Mucosa of descending colon (tissue), 3 donors: ENCODE measurements at regions not wholly inside any gene's neighbourhood (a gene's known extent, or its start where the extent isn't known, plus 50 kb on each side); places are given as distances from the start of the nearest gene placed in this dataset.

Source experiments
- ATAC-seq: fragments of 200-7000 bp; cut with Tn5 transposase; one replicate; pipeline ENCODE4 v1.9.1; 2020; ENCODE audit warnings: mild to moderate bottlenecking, moderate library complexity
- DNase-seq, 3 donors: peaks; one replicate each; pipeline ENCODE4 v3.0.0-alpha.2; 2020
- H3K36me3 ChIP-seq: fragments of 200-600 bp; one replicate; pipeline ENCODE4 v1.8.0; 2021; ENCODE audit warnings: low read depth, mild to moderate bottlenecking
- H3K4me1 ChIP-seq: fragments of 200-600 bp; one replicate; pipeline ENCODE4 v1.8.0; 2021; ENCODE audit warnings: low read depth, mild to moderate bottlenecking
- H3K4me3 ChIP-seq: fragments of 200-600 bp; one replicate; pipeline ENCODE4 v1.8.0; 2021; ENCODE audit warnings: mild to moderate bottlenecking
- H3K9me3 ChIP-seq: fragments of 200-600 bp; one replicate; pipeline ENCODE4 v1.8.0; 2021; ENCODE audit warnings: mild to moderate bottlenecking
- CTCF ChIP-seq: fragments of 200-600 bp; IDR thresholded peaks from one replicate; pipeline ENCODE4 v1.8.0; 2022; ENCODE audit warnings: antibody characterized with exemption, mild to moderate bottlenecking
- intact Hi-C, 2 donors: fragments of 100-400 bp; cut with DNase I in 1 of 2; cut with micrococcal nuclease in 1 of 2; formaldehyde crosslinking; loops; one replicate each; pipeline versions ENCODE4 v1.11.0 to v1.11.1; 2022; cut with DNase I, micrococcal nuclease
- donor health status: DM: no; HTN: no; CAD: no; lungs with moderate emphysema.
- donor health status: DM: no; HTN: no; CAD: no.
- donor health status: DM: no; HTN: yes; CAD: no.

GRCh38 chr12:128007250-128007649 lies 259.7 kb upstream of the TMEM132C start:
- Histone ChIP-seq H3K36me3 (no peaks in the 10 kb centered on the region), H3K4me1 (peaks cover 5% of the 10 kb centered on the region), H3K9me3 (no peaks in the 10 kb centered on the region), H3K4me3 (no peak overlapping the region)
- no peak for TF ChIP-seq CTCF
- ATAC-seq, result no peak
- intact Hi-C loops, result no loop called here
- DNase-seq, result no peak

- no peak for DNase-seq
- intact Hi-C loops, result no loop called here
- no peaks in the 10 kb centered on the region for H3K9me3 ChIP-seq
- peaks cover 5% of the 10 kb centered on the region for H3K4me1 ChIP-seq
- peak; percentile 45 for ATAC-seq
- H3K4me3 ChIP-seq, result no peak overlapping the region
- TF ChIP-seq CTCF, result no peak
- no peaks in the 10 kb centered on the region for H3K36me3 ChIP-seq
Measured at GRCh38 chr12:128008341-128008740, 258.6 kb upstream of the TMEM132C start.

- DNase-seq (no peak), ATAC-seq (no peak)
- no peak for TF ChIP-seq CTCF
- Histone ChIP-seq H3K4me3 (no peak overlapping the region), H3K9me3 (no peaks in the 10 kb centered on the region), H3K36me3 (no peaks in the 10 kb centered on the region), H3K4me1 (peaks cover 5% of the 10 kb centered on the region)
- intact Hi-C loops, result no loop called here
Measured at GRCh38 chr12:128009108-128009507, 257.9 kb upstream of the TMEM132C start.

- no peaks in the 10 kb centered on the region for H3K36me3 ChIP-seq
- H3K4me1 ChIP-seq, result peaks cover 18% of the 10 kb centered on the region
- DNase-seq (peak in 1 of 3 donors; percentile 57), ATAC-seq (peak; percentile 57)
- intact Hi-C loops, result no loop called here
- H3K9me3 ChIP-seq, result no peaks in the 10 kb centered on the region
- no peak for TF ChIP-seq CTCF
- H3K4me3 ChIP-seq, result no peak overlapping the region
Measured at GRCh38 chr12:128012110-128012509, 254.9 kb upstream of the TMEM132C start.

GRCh38 chr12:128015276-128015675 lies 251.7 kb upstream of the TMEM132C start:
- intact Hi-C loops, result no loop called here
- no peak for TF ChIP-seq CTCF
- ATAC-seq (peak; percentile 94), DNase-seq (peak in 1 of 3 donors; percentile 79)
- Histone ChIP-seq H3K36me3 (no peaks in the 10 kb centered on the region), H3K4me3 (no peak overlapping the region), H3K4me1 (peaks cover 18% of the 10 kb centered on the region), H3K9me3 (no peaks in the 10 kb centered on the region)

GRCh38 chr12:128018067-128018466 lies 248.9 kb upstream of the TMEM132C start:
- no peak for TF ChIP-seq CTCF
- no peak for ATAC-seq
- Histone ChIP-seq H3K4me3 (no peak overlapping the region), H3K9me3 (no peaks in the 10 kb centered on the region), H3K36me3 (no peaks in the 10 kb centered on the region), H3K4me1 (peaks cover 13% of the 10 kb centered on the region)
- DNase-seq, result no peak
- intact Hi-C loops, result no loop called here
